ENCODE measurements at regions not wholly inside any gene's neighbourhood (a gene's known extent, or its start where the extent isn't known, plus 50 kb on each side); places are given as distances from the start of the nearest gene placed in this dataset.

DNA sequence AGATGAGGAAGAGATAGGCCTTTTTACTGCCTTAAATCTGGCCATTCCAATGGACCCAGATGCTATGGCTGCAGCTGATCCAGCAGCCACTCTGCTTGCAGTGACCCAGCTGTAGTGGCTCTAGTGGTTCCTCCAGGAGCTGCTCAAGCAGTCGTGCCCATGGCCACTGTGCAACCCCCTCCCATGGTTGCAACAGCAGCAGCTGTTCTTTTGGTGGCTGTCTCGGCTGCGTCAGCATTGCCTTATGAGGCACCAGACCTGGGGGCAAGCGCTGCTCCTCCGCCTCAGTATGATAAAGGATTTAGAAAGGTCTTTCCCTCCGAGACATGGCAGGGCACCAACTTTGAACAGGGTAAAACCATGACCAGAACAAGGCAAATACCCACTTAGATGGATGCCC lies 384.9 kb upstream of the DCC start:
- no peak for DNase-seq

- DNase-seq: no peak
These were observed 383.0 kb upstream of the DCC start for GRCh38 chr18:51957001-51957400.

DNA sequence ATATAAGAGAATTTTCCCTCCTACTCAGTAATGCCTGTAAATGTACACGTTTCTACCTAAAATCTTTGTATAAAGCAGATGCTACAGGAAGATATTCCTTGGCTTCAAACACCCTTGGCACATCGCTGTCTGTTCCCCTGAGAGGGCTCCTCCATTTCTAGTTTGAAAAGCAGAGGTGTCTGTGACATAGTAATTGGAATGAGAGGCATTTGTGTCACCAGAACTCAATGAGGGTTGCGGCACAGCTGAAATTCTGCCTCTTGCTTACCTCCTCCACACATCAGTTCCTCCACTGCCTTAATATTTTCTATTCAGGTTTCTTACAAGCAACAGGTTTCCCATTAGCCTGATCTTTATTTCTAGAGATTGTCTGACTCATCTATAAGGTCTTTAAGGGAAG lies 359.9 kb upstream of the DCC start:
- no peak for DNase-seq

DNA sequence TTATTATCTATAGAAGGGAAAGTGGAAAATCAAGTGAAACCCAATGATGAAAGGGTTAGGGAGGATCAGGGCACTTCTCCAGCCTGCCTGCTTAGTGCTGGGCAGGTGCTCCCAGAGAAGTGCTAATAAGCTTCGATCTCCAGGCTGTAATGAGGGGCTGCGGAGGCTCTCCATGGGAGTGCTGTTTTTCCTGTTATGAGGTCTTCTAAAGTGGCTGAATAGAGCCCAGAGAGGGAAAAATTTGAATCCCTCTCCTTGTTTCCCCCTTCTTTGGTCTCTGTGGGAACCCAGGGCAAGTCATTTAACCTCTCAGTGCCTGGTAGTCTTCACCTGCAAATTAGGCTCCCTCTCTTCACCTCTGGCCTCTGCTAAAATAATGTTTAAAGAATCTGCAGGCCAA lies 351.7 kb upstream of the DCC start:
- no peak for DNase-seq

DNA sequence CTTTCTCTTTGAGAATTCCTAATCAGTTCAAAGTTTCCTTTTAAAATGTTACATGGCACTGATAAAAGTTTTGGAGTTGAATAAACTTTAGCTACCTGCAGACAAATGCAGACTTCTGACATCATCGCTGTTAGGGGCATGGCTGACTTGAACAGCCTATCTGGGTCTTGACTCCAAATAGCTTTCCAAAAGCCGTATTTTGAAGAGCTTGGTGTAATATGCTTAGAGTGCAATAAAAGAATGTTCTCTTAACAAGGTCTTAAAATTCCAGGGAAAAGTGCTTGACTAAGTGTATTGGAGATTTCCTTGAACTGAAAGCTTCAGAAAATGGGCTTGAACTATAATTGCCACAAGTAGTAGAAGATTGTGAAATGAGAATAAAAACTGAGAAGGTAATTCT lies 342.9 kb upstream of the DCC start:
- DNase-seq: no peak

DNA sequence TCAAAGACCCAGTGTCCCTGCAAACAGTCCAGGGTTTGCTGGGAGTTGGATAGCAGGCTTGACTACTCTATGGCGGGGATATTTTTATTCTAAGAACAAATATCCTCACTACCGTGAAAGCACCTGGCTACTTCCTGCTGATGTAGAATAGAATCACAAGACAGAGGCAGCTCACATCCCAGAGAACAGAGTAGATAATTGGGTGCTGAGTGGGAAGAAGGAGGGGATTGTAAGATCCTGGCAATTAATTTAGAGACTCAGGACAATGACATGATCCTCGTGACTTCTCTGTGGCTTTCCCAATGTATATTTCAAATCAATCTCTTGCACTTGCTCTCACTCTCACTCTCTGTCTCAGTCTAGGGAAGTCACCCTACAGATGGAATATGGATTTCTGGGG lies 341.9 kb upstream of the DCC start:
- DNase-seq: no peak

GRCh38 chr18:51998711-51999110 lies 341.3 kb upstream of the DCC start:
- DNase-seq: no peak

GRCh38 chr18:51999351-51999750 lies 340.6 kb upstream of the DCC start:
- no peak for DNase-seq

GRCh38 chr18:52000435-52000834 lies 339.6 kb upstream of the DCC start:
- DNase-seq: no peak

DNA sequence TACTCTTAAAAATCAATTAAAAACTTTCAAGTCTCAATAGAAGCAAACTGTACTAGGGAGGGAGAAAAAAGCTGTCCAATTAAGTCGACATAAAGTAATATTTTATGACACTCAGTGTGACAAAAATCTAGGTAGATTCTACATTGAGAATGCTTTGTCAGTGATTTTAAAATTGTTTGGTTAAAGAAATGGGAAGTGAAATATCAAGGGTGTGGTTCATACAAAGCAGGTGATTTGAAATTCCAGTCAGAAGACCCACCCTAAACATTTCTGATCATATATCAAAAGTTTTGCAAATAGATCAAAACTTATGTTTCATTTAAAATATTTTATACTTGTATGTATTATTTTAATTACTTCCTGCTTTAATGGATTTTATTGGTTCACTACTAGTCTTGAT lies 338.9 kb upstream of the DCC start:
- DNase-seq: no peak

- DNase-seq: no peak
These were observed 337.4 kb upstream of the DCC start for GRCh38 chr18:52002600-52002999.

GRCh38 chr18:52007105-52007504 lies 332.9 kb upstream of the DCC start:
- DNase-seq: no peak

DNA sequence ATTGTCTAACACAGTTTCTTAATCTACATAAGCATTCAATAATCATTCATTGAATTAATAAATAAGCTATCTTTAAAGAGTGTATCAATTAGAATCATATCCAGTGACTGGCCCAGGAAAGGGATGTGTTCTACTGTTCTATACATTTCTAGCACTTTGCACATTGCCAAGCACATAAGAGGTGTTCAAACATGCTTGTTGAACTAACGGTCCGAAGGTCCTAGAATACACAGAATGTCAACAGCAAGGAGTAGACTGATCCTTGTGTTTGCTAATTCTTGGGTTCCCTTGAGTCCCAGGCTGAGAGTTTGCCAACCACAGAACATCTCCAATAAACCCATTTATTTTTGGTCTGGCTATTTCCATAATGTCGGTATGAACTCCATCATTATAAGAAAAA lies 331.7 kb upstream of the DCC start:
- no peak for DNase-seq

GRCh38 chr18:52008736-52009135 lies 331.3 kb upstream of the DCC start:
- DNase-seq: no peak

DNA sequence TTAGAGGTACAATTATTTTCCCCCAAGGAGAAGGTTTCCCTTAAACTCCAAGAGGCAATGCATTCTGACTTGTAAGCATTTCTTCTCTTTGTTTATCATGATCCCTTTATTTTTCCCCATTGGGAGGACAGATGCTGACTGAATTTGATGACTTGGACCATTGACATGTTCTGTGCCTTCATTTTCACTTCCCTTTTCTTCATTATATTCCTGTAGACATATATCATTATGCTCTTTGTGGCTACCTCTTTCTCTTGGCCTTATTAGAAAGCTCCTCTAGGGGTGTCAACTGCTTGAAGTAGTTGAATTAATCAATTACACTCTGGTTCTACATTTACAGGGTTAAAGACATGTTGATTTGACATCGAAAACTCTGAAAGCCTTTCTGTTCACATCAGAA lies 330.0 kb upstream of the DCC start:
- DNase-seq: no peak

GRCh38 chr18:52045946-52046675 lies 293.9 kb upstream of the DCC start:
- DNase-seq: no peak

- no peak for DNase-seq
These were observed 293.2 kb upstream of the DCC start for GRCh38 chr18:52046842-52047241.

GRCh38 chr18:52054324-52054723 lies 285.7 kb upstream of the DCC start:
- DNase-seq: no peak

- DNase-seq: no peak
These were observed 279.2 kb upstream of the DCC start for GRCh38 chr18:52060607-52061304.

DNA sequence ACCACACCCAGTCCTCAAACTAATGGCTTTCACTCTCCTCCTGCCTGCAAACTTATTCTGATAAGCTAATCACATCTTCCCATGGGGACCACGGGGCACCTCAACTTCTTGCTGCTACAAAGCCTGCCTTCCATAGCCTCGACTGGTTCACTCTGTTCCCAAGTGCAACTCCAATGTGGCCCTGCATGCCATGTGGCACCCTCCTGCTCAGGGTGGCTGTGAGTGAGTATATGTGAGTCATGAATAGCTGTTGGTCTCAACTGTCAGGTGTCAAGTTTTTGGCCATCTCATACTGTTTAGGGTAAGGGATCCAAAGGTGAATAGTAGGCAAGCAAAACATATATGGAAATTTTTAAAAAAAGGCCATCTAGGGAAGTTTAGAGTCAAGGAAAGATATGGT lies 276.1 kb upstream of the DCC start:
- no peak for DNase-seq

DNA sequence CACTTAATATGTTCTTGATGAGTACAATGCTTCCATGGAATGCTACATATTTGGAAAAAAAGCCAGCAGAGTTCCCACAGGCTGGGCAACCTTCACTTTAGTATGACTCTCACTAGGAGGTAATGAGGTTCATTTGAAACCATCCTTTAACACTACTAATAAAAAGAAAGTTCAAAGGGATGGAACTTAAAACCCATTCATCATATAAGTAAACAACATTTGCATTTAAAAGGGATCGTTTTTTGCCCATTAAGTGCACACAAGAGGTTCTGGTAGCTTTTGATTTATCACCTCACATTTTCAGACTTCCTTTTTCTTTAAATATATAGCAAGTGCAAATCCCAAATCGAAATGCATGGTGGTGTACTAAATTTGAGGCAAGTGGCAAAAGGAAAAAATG lies 270.8 kb upstream of the DCC start:
- DNase-seq: no peak

DNA sequence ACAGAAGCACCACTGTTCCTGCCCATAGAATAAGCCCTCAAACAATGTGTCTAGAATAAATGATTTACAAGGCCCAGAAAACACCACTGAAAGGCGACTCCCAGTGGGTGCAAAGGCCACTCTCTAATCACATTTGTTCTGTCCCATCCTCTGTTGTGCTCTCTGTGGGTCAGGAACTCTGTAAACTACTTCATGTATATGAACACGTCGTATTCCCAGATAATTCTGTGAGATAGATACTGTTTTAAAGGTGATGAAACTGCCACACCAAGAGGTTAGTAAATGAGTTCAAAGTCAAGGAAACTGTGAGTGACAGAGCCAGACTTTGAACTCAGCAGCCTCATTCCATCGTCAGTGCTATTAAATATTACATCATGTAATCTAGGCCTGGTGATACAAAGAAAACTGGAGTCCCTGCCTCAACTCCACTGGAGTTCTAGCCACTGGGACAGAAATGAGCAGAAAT lies 269.7 kb upstream of the DCC start:
- DNase-seq: no peak

GRCh38 chr18:52077251-52077983 lies 262.6 kb upstream of the DCC start:
- DNase-seq: no peak

GRCh38 chr18:52082246-52082645 lies 257.8 kb upstream of the DCC start:
- DNase-seq: no peak
